ENCODE measurements at regions not wholly inside any gene's neighbourhood (a gene's known extent, or its start where the extent isn't known, plus 50 kb on each side); places are given as distances from the start of the nearest gene placed in this dataset.

- Histone ChIP-seq H3K27ac (peak overlapping the region in 2 of 4 donors; percentile 4 to 23), H3K27me3 (no peaks in the 10 kb centered on the region), H3K4me3 (no peak overlapping the region), H3K9me3 (peaks cover 0 to 9% (median 6%) of the 10 kb centered on the region in 4 donors), H3K4me1 (no peaks in the 10 kb centered on the region), H3K36me3 (no peaks in the 10 kb centered on the region)
- TF ChIP-seq EP300 (IDR thresholded peaks at IDR 0.05), result no peak
- no peak for TF ChIP-seq POLR2A (IDR thresholded peaks at IDR 0.05)
- TF ChIP-seq POLR2AphosphoS5 (IDR thresholded peaks at IDR 0.05), result no peak
- no peak for TF ChIP-seq CTCF (IDR thresholded peaks at IDR 0.05)
- peak in 1 of 2 donors; percentile 81 for ATAC-seq (ENCODE audit: low FRiP score in 2 of 2)
- no peak for DNase-seq
- WGBS, 2 donors, result 77 to 80% methylated on average over 6 of the region's 6 CpGs
Measured at GRCh38 chr16:73113336-73113735, 65.4 kb upstream of the ZFHX3 start.

- Histone ChIP-seq H3K4me3 (no peak overlapping the region), H3K27ac (no peak overlapping the region), H3K27me3 (no peaks in the 10 kb centered on the region), H3K9me3 (no peaks in the 10 kb centered on the region), H3K36me3 (no peaks in the 10 kb centered on the region), H3K4me1 (no peaks in the 10 kb centered on the region)
- DNase-seq, result peak in 1 of 2 donors; percentile 33
- ATAC-seq (ENCODE audit: low FRiP score in 2 of 2), result no peak
- WGBS, 2 donors, result 78 to 82% methylated on average over 10 of the region's 10 CpGs
- TF ChIP-seq EP300 (IDR thresholded peaks at IDR 0.05) (no peak), POLR2A (IDR thresholded peaks at IDR 0.05) (no peak), CTCF (IDR thresholded peaks at IDR 0.05) (no peak), POLR2AphosphoS5 (IDR thresholded peaks at IDR 0.05) (no peak)
Measured at GRCh38 chr16:73108195-73108963, 60.5 kb upstream of the ZFHX3 start.

- no peaks in the 10 kb centered on the region for H3K9me3 ChIP-seq
- no peaks in the 10 kb centered on the region for H3K4me1 ChIP-seq
- no peak overlapping the region for H3K4me3 ChIP-seq
- TF ChIP-seq POLR2A (IDR thresholded peaks at IDR 0.05) (no peak), EP300 (IDR thresholded peaks at IDR 0.05) (no peak), CTCF (IDR thresholded peaks at IDR 0.05) (no peak), POLR2AphosphoS5 (IDR thresholded peaks at IDR 0.05) (no peak)
- ATAC-seq (ENCODE audit: low FRiP score in 2 of 2) (no peak), DNase-seq (no peak)
- 96 to 100% methylated on average over 4 of the region's 4 CpGs for WGBS, 2 donors
- H3K27me3 ChIP-seq, result no peaks in the 10 kb centered on the region
- no peak overlapping the region for H3K27ac ChIP-seq
- H3K36me3 ChIP-seq, result no peaks in the 10 kb centered on the region
Measured at GRCh38 chr16:73107371-73107770, 59.4 kb upstream of the ZFHX3 start.

GRCh38 chr16:73106329-73107034, 58.6 kb upstream of the ZFHX3 start:
- 80 to 84% methylated on average over 6 of the region's 6 CpGs for WGBS, 2 donors
- Histone ChIP-seq H3K4me1 (no peaks in the 10 kb centered on the region), H3K4me3 (no peak overlapping the region), H3K27ac (no peak overlapping the region), H3K36me3 (no peaks in the 10 kb centered on the region), H3K9me3 (no peaks in the 10 kb centered on the region), H3K27me3 (no peaks in the 10 kb centered on the region)
- TF ChIP-seq POLR2AphosphoS5 (IDR thresholded peaks at IDR 0.05) (no peak), CTCF (IDR thresholded peaks at IDR 0.05) (no peak), POLR2A (IDR thresholded peaks at IDR 0.05) (no peak), EP300 (IDR thresholded peaks at IDR 0.05) (no peak)
- DNase-seq (no peak), ATAC-seq (ENCODE audit: low FRiP score in 2 of 2) (no peak)

Data from upper lobe of left lung (tissue), 6 donors.